Mesothelial cell of epicardium (in vitro differentiated cells): ENCODE measurements at regions not wholly inside any gene's neighbourhood (a gene's known extent, or its start where the extent isn't known, plus 50 kb on each side); places are given as distances from the start of the nearest gene placed in this dataset.

ENCODE experiments used
- DNase-seq, 2 experiments: peaks; one replicate each; pipeline ENCODE4 v3.0.0; 2021; ENCODE audit warnings: low spot score in 2 of 2; ENCODE audit not compliant: unreplicated experiment in 2 of 2
- H3K27ac Mint-ChIP-seq: 2 replicates; pipeline ENCODE4 v1.8.0; 2021; ENCODE audit warnings: mixed read lengths
- H3K27me3 Mint-ChIP-seq: 2 replicates; pipeline ENCODE4 v1.8.0; 2021; ENCODE audit warnings: low read depth, mixed read lengths
- H3K36me3 Mint-ChIP-seq: 2 replicates; pipeline ENCODE4 v1.8.0; 2021; ENCODE audit warnings: mixed read lengths
- H3K4me1 Mint-ChIP-seq: 2 replicates; pipeline ENCODE4 v1.8.0; 2021; ENCODE audit warnings: mixed read lengths
- H3K4me3 Mint-ChIP-seq: 2 replicates; pipeline ENCODE4 v1.8.0; 2021; ENCODE audit warnings: mild to moderate bottlenecking, moderate library complexity, mixed read lengths
- H3K9me3 Mint-ChIP-seq: 2 replicates; pipeline ENCODE4 v1.8.0; 2021; ENCODE audit warnings: mixed read lengths
- CTCF ChIP-seq: fragments of 200-600 bp; sonication (generic); IDR thresholded peaks from one replicate; pipeline ENCODE4 v1.5.0; 2021; ENCODE audit warnings: antibody characterized with exemption; ENCODE audit not compliant: unreplicated experiment

GRCh38 chr5:104533498-104533897 is 970.9 kb upstream of the NUDT12 start:
- DNase-seq, result no peak
- peaks cover 5% of the 10 kb centered on the region for H3K9me3 Mint-ChIP-seq
- no peak overlapping the region for H3K4me3 Mint-ChIP-seq
- TF ChIP-seq CTCF, result no peak
- no peaks in the 10 kb centered on the region for H3K27me3 Mint-ChIP-seq
- peaks cover 3% of the 10 kb centered on the region for H3K36me3 Mint-ChIP-seq
- peaks cover 32% of the 10 kb centered on the region for H3K4me1 Mint-ChIP-seq
- H3K27ac Mint-ChIP-seq, result peak overlapping the region; percentile 48

GRCh38 chr5:104526866-104527265 is 964.3 kb upstream of the NUDT12 start:
- Mint-ChIP-seq H3K27me3 (no peaks in the 10 kb centered on the region), H3K4me1 (peaks cover 4% of the 10 kb centered on the region), H3K9me3 (peaks cover 5% of the 10 kb centered on the region), H3K4me3 (no peak overlapping the region), H3K27ac (no peak overlapping the region), H3K36me3 (no peaks in the 10 kb centered on the region)
- TF ChIP-seq CTCF, result no peak
- DNase-seq, result no peak

- Mint-ChIP-seq H3K4me1 (peaks cover 16% of the 10 kb centered on the region), H3K9me3 (peaks cover 20% of the 10 kb centered on the region), H3K36me3 (peaks cover 11% of the 10 kb centered on the region), H3K4me3 (no peak overlapping the region), H3K27me3 (no peaks in the 10 kb centered on the region), H3K27ac (no peak overlapping the region)
- no peak for DNase-seq
- TF ChIP-seq CTCF, result no peak
These were observed 951.1 kb upstream of the NUDT12 start for GRCh38 chr5:104513640-104514072.

GRCh38 chr5:104513121-104513602 is 950.6 kb upstream of the NUDT12 start:
- Mint-ChIP-seq H3K36me3 (peaks cover 11% of the 10 kb centered on the region), H3K27me3 (no peaks in the 10 kb centered on the region), H3K27ac (peak overlapping the region; percentile 62), H3K4me1 (peaks cover 16% of the 10 kb centered on the region), H3K4me3 (no peak overlapping the region), H3K9me3 (peaks cover 25% of the 10 kb centered on the region)
- DNase-seq, result no peak
- TF ChIP-seq CTCF, result no peak

GRCh38 chr5:104512063-104512825 is 949.7 kb upstream of the NUDT12 start:
- H3K4me1 Mint-ChIP-seq, result peaks cover 16% of the 10 kb centered on the region
- no peak for TF ChIP-seq CTCF
- DNase-seq, result no peak
- peaks cover 26% of the 10 kb centered on the region for H3K9me3 Mint-ChIP-seq
- peak overlapping the region; percentile 4 for H3K27ac Mint-ChIP-seq
- no peak overlapping the region for H3K4me3 Mint-ChIP-seq
- no peaks in the 10 kb centered on the region for H3K27me3 Mint-ChIP-seq
- peaks cover 11% of the 10 kb centered on the region for H3K36me3 Mint-ChIP-seq
